ENCODE measurements at regions not wholly inside any gene's neighbourhood (a gene's known extent, or its start where the extent isn't known, plus 50 kb on each side); places are given as distances from the start of the nearest gene placed in this dataset.

- TF ChIP-seq, protein P1, sequence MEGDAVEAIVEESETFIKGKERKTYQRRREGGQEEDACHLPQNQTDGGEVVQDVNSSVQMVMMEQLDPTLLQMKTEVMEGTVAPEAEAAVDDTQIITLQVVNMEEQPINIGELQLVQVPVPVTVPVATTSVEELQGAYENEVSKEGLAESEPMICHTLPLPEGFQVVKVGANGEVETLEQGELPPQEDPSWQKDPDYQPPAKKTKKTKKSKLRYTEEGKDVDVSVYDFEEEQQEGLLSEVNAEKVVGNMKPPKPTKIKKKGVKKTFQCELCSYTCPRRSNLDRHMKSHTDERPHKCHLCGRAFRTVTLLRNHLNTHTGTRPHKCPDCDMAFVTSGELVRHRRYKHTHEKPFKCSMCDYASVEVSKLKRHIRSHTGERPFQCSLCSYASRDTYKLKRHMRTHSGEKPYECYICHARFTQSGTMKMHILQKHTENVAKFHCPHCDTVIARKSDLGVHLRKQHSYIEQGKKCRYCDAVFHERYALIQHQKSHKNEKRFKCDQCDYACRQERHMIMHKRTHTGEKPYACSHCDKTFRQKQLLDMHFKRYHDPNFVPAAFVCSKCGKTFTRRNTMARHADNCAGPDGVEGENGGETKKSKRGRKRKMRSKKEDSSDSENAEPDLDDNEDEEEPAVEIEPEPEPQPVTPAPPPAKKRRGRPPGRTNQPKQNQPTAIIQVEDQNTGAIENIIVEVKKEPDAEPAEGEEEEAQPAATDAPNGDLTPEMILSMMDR (IDR thresholded peaks at IDR 0.05), result no peak
- TF ChIP-seq POLR2A (IDR thresholded peaks at IDR 0.05) (no peak), POLR2AphosphoS5 (IDR thresholded peaks at IDR 0.05) (no peak)
These were observed 103.3 kb downstream of the DUSP10 start for GRCh38 chr1:221638595-221638994.

Measured in upper lobe of left lung (tissue), 4 donors.